Keratinocyte (primary cell): ENCODE measurements at regions not wholly inside any gene's neighbourhood (a gene's known extent, or its start where the extent isn't known, plus 50 kb on each side); places are given as distances from the start of the nearest gene placed in this dataset.

Experiments
- DNase-seq: peaks from one replicate; pipeline ENCODE4 v3.0.0-alpha.2; 2011; ENCODE audit warnings: low read depth, missing footprints, low spot score
- FAIRE-seq: peaks from 2 replicates; lab custom pipeline; 2011; peaks lifted over from hg19 to GRCh38; lab: Jason Lieb, UNC
- H2AFZ ChIP-seq: 2 replicates; pipeline ENCODE4 v1.6.0; 2012; ENCODE audit warnings: low read length, control low read depth, inconsistent platforms; ENCODE audit not compliant: control insufficient read depth
- H3K27ac ChIP-seq: 2 replicates; pipeline ENCODE4 v1.5.1; 2011; ENCODE audit warnings: low read length; ENCODE audit not compliant: control insufficient read depth, insufficient read depth
- H3K27me3 ChIP-seq: 3 replicates; pipeline ENCODE4 v1.6.0; 2011; ENCODE audit warnings: low read length; ENCODE audit not compliant: control insufficient read depth, insufficient read depth; ENCODE audit errors: extremely low read depth
- H3K36me3 ChIP-seq, 2 experiments: 2 replicates in 1 of 2; 3 replicates in 1 of 2; pipeline ENCODE4 v1.5.1; 2011; ENCODE audit warnings: low read length in 2 of 2, mild to moderate bottlenecking in 1 of 2; ENCODE audit not compliant: control insufficient read depth in 2 of 2, insufficient read depth in 2 of 2; ENCODE audit errors: extremely low read depth in 1 of 2
- H3K4me1 ChIP-seq: 3 replicates; pipeline ENCODE4 v1.5.1; 2011; ENCODE audit warnings: low read length; ENCODE audit not compliant: control insufficient read depth, insufficient read depth; ENCODE audit errors: extremely low read depth
- H3K4me2 ChIP-seq: 3 replicates; pipeline ENCODE4 v1.6.0; 2011; ENCODE audit warnings: low read depth, low read length; ENCODE audit not compliant: control insufficient read depth, insufficient read depth; ENCODE audit errors: extremely low read depth
- H3K4me3 ChIP-seq, 3 experiments: fragments of 200-600 bp in 1 of 3; sonication (generic) in 1 of 3; 2 replicates in 2 of 3; 3 replicates in 1 of 3; pipeline ENCODE4 v1.5.1; 2011 to 2016; ENCODE audit warnings: low read length in 3 of 3, mild to moderate bottlenecking in 3 of 3, control low read depth in 2 of 3, inconsistent platforms in 1 of 3, low read depth in 1 of 3, mixed read lengths in 1 of 3, mixed run types in 1 of 3, moderate library complexity in 1 of 3; ENCODE audit not compliant: control insufficient read depth in 2 of 3, insufficient read depth in 2 of 3; ENCODE audit errors: extremely low read depth in 1 of 3
- H3K79me2 ChIP-seq: 2 replicates; pipeline ENCODE4 v1.6.0; 2012; ENCODE audit warnings: low read length; ENCODE audit not compliant: control insufficient read depth, insufficient read depth
- H3K9ac ChIP-seq: 3 replicates; pipeline ENCODE4 v1.6.0; 2011; ENCODE audit warnings: low read length; ENCODE audit not compliant: control insufficient read depth, insufficient read depth; ENCODE audit errors: extremely low read depth
- H3K9me1 ChIP-seq: 3 replicates; pipeline ENCODE4 v1.6.0; 2011; ENCODE audit warnings: low read length; ENCODE audit not compliant: control insufficient read depth, insufficient read depth; ENCODE audit errors: extremely low read depth
- H3K9me3 ChIP-seq: 2 replicates; pipeline ENCODE4 v1.5.1; 2012; ENCODE audit warnings: low read depth, low read length; ENCODE audit not compliant: control insufficient read depth
- H4K20me1 ChIP-seq: 3 replicates; pipeline ENCODE4 v1.6.0; 2011; ENCODE audit warnings: low read length; ENCODE audit not compliant: control insufficient read depth, insufficient read depth; ENCODE audit errors: extremely low read depth
- EZH2 ChIP-seq: IDR thresholded peaks from one replicate; pipeline ENCODE4 v1.6.1; 2012; ENCODE audit warnings: inconsistent platforms, mild to moderate bottlenecking, low read length, moderate library complexity
- dilution Hi-C: fragments of 300-500 bp; cut with MboI; formaldehyde crosslinking; loops from one replicate; pipeline ENCODE4 v1.7.0; 2020; ENCODE audit warnings: low sequenced_read_pairs; ENCODE audit not compliant: extremely low pct_ligation_motif_present
- TF ChIP-seq, protein P1 (sequence below), 3 experiments: IDR thresholded peaks in 1 of 3; conservative IDR thresholded peaks in 1 of 3; optimal IDR thresholded peaks in 1 of 3; 2 replicates in 2 of 3; 3 replicates in 1 of 3; pipeline versions ENCODE3 to v1.5.1; 2011; ENCODE audit warnings: low read length in 3 of 3, mild to moderate bottlenecking in 3 of 3, moderate library complexity in 2 of 3, control low read depth in 1 of 3, inconsistent platforms in 1 of 3; ENCODE audit not compliant: insufficient read depth in 2 of 3; ENCODE audit errors: extremely low read depth in 1 of 3

DNA sequence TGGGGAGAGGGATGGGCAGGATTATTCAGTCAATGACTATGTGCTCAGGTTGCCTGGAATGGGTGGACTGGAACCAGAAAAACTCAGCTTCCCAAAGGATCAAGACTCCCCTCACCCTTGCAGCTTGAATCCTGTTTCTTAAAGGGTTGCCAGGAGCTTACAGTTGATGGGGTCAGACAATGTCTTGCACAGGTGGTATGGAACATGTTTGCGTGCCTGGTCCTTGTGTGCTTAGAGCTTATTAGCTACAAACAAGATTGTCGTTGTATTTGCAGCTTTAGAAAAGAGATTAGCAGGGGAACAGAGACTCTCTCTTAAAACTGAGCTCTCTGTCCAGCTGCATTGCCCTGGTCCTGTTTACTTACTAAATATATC lies 56.9 kb downstream of the PRR15 start:
- H3K9ac ChIP-seq = no peak overlapping the region
- H3K9me1 ChIP-seq = no peaks in the 10 kb centered on the region
- H3K36me3 ChIP-seq = no peaks in the 10 kb centered on the region
- peak overlapping the region; percentile 42 for H2AFZ ChIP-seq
- peak overlapping the region; percentile 65 for H3K4me2 ChIP-seq
- dilution Hi-C loops = no loop called here
- DNase-seq (no peak), FAIRE-seq (no peak)
- H3K4me3 ChIP-seq = peak overlapping the region in 1 of 3 experiments; percentile 25
- H3K27me3 ChIP-seq = no peaks in the 10 kb centered on the region
- H3K4me1 ChIP-seq = peaks cover 38% of the 10 kb centered on the region
- H3K27ac ChIP-seq = peak overlapping the region; percentile 39
- no peaks in the 10 kb centered on the region for H3K79me2 ChIP-seq
- no peak for TF ChIP-seq EZH2
- TF ChIP-seq, protein P1, sequence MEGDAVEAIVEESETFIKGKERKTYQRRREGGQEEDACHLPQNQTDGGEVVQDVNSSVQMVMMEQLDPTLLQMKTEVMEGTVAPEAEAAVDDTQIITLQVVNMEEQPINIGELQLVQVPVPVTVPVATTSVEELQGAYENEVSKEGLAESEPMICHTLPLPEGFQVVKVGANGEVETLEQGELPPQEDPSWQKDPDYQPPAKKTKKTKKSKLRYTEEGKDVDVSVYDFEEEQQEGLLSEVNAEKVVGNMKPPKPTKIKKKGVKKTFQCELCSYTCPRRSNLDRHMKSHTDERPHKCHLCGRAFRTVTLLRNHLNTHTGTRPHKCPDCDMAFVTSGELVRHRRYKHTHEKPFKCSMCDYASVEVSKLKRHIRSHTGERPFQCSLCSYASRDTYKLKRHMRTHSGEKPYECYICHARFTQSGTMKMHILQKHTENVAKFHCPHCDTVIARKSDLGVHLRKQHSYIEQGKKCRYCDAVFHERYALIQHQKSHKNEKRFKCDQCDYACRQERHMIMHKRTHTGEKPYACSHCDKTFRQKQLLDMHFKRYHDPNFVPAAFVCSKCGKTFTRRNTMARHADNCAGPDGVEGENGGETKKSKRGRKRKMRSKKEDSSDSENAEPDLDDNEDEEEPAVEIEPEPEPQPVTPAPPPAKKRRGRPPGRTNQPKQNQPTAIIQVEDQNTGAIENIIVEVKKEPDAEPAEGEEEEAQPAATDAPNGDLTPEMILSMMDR (optimal IDR thresholded peaks at IDR 0.05 in 1 of 3, IDR thresholded peaks at IDR 0.05 in 1 of 3, conservative IDR thresholded peaks at IDR 0.05 in 1 of 3; ENCODE audit: extremely low read depth in 1 of 3, insufficient read depth in 2 of 3, low read length in 3 of 3) = no peak
- no peaks in the 10 kb centered on the region for H4K20me1 ChIP-seq
- H3K9me3 ChIP-seq = no peaks in the 10 kb centered on the region

DNA sequence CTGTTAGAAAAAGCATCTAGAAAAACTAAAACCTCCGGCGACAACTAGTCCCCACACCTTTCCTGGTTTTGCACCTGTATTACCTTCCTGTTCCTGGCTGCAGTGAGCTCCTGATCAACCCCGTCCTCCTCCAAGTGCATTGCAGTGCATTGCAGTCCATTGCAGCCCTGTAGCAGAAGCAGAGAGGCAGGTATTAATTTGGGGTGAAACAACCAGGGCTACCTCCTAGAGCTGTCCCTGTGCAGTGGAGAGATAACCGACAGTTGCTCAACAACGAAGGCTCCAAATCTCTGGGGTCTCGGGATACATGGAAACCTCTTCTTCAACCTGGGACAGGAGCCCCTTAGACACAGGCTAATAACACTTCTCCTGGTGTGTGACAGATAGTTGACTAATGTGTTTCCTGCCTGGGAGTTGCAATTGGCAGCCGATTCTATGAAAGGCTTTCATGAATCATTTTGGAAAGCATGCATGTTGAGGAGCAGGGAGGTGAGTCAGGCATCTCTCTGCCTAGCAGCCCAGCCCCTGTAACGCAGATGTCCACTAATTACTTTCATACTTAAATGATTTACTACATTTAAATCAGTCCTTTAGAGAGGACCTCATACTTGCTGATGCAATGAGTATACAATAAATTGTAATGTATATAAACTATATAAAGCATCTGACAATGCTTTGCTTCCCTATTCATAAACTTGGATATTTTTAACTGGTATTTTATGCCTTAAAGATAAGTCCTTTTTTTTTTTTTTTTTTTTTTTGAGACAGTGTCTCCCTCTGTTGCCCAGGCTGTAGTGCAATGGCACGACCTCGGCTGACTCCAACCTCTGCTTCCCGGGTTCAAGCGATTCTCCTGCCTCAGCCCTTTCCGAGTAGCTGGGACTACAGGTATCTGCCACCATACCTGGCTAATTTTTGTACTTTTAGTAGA lies 59.0 kb downstream of the PRR15 start:
- H3K4me1 ChIP-seq = peaks cover 38% of the 10 kb centered on the region
- H3K9me1 ChIP-seq = no peaks in the 10 kb centered on the region
- peak overlapping the region; percentile 84 for H3K27ac ChIP-seq
- H2AFZ ChIP-seq = no peak overlapping the region
- dilution Hi-C loops = no loop called here
- FAIRE-seq = peak; percentile 99
- H3K9me3 ChIP-seq = no peaks in the 10 kb centered on the region
- H3K4me3 ChIP-seq = peak overlapping the region in 1 of 3 experiments; percentile 18
- TF ChIP-seq EZH2 = no peak
- TF ChIP-seq, protein P1 (optimal IDR thresholded peaks at IDR 0.05 in 1 of 3, IDR thresholded peaks at IDR 0.05 in 1 of 3, conservative IDR thresholded peaks at IDR 0.05 in 1 of 3; ENCODE audit: extremely low read depth in 1 of 3, insufficient read depth in 2 of 3, low read length in 3 of 3) = no peak
- H3K9ac ChIP-seq = peak overlapping the region; percentile 60
- no peaks in the 10 kb centered on the region for H3K79me2 ChIP-seq
- H3K36me3 ChIP-seq = no peaks in the 10 kb centered on the region
- no peaks in the 10 kb centered on the region for H4K20me1 ChIP-seq
- peak; percentile 73 for DNase-seq
- H3K4me2 ChIP-seq = peak overlapping the region; percentile 60
- no peaks in the 10 kb centered on the region for H3K27me3 ChIP-seq
